ES-I3 (cell line): ENCODE measurements at regions not wholly inside any gene's neighbourhood (a gene's known extent, or its start where the extent isn't known, plus 50 kb on each side); places are given as distances from the start of the nearest gene placed in this dataset.

Experiments used
- H3K36me3 ChIP-seq: 2 replicates; pipeline ENCODE4 v1.6.1; 2013; ENCODE audit warnings: mild to moderate bottlenecking, low read length, control low read depth, moderate library complexity; ENCODE audit not compliant: insufficient read depth
- H3K4me1 ChIP-seq: 2 replicates; pipeline ENCODE4 v1.6.1; 2013; ENCODE audit warnings: mild to moderate bottlenecking, control low read depth, low read length; ENCODE audit not compliant: insufficient read depth
- H3K9ac ChIP-seq: 2 replicates; pipeline ENCODE4 v1.6.1; 2013; ENCODE audit warnings: low read depth, mild to moderate bottlenecking, low read length, moderate library complexity
- H3K9me3 ChIP-seq: 2 replicates; pipeline ENCODE4 v1.6.1; 2013; ENCODE audit warnings: mild to moderate bottlenecking, low read length, moderate library complexity; ENCODE audit not compliant: control insufficient read depth, insufficient read depth

DNA sequence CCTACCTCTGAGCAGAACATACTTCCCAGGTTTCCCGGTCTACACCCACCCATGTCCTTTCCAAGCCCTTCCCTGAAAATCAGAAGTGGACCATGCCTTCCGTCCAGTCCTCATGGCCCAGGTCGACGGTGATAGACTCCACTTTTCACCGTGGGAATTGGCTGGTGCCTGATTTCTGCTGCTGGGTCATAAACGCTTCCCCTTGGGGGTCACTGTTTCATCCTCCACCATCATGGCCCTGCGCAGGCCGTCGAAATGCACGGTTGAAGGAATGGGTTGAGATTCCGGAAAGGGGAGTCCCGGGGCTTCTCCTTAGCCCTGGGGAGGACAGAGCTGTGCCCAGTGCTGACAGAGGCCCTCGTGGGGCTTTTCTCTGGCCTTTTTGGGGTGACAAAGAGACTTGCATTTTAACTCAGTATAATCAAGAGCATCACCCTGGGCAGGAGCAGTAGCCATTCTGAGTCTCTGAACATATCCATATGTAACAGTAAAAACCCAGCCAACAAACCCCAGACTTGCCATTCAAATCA, 75.5 kb downstream of the SOX1 start:
- H3K9me3 ChIP-seq, result no peaks in the 10 kb centered on the region
- no peaks in the 10 kb centered on the region for H3K36me3 ChIP-seq
- no peak overlapping the region for H3K9ac ChIP-seq
- H3K4me1 ChIP-seq, result no peaks in the 10 kb centered on the region

GRCh38 chr13:112143046-112143752, 76.2 kb downstream of the SOX1 start:
- H3K9me3 ChIP-seq, result no peaks in the 10 kb centered on the region
- no peaks in the 10 kb centered on the region for H3K36me3 ChIP-seq
- H3K9ac ChIP-seq, result no peak overlapping the region
- H3K4me1 ChIP-seq, result no peaks in the 10 kb centered on the region

DNA sequence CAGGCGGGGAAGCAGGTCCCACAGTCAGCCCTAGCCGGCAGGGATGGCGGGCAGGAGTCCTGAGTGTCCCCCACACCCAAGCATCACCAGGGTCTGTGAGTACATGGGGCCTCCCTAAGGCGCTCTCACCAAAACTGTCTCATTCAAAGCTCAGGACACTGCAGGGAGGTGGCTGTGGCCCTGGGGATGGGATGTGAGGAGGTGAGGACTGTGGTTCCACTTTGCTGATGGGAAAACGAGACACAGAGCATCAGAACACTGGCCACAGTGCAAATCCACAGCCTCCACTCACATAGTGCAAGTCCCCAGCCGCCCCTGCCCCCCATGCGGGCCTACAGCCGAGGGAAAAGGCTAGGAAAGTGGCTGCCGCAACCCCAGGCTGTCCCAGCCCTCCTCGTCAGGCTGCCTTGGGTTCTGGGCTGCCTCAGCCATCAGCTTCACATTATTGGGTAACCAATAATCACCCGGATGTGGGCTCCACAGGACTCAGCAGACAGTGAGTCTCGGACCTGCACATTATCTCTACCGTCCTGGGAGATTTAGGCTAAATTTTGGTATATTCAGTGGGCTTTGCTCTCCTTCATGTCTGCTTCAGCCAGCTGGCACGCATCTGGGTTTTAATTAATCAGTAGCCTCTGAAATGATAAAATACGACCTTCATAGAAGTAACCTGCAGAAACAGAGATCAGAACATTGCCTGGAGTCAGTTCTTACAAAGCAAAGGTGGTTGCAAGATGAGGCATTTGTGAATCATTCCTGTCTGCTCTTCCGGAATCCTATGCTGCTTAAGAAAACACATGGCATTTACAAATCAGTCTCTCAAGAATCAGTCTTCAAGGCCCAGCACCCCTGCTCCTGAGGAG, 77.0 kb downstream of the SOX1 start:
- no peaks in the 10 kb centered on the region for H3K36me3 ChIP-seq
- no peaks in the 10 kb centered on the region for H3K4me1 ChIP-seq
- H3K9ac ChIP-seq, result no peak overlapping the region
- no peaks in the 10 kb centered on the region for H3K9me3 ChIP-seq

DNA sequence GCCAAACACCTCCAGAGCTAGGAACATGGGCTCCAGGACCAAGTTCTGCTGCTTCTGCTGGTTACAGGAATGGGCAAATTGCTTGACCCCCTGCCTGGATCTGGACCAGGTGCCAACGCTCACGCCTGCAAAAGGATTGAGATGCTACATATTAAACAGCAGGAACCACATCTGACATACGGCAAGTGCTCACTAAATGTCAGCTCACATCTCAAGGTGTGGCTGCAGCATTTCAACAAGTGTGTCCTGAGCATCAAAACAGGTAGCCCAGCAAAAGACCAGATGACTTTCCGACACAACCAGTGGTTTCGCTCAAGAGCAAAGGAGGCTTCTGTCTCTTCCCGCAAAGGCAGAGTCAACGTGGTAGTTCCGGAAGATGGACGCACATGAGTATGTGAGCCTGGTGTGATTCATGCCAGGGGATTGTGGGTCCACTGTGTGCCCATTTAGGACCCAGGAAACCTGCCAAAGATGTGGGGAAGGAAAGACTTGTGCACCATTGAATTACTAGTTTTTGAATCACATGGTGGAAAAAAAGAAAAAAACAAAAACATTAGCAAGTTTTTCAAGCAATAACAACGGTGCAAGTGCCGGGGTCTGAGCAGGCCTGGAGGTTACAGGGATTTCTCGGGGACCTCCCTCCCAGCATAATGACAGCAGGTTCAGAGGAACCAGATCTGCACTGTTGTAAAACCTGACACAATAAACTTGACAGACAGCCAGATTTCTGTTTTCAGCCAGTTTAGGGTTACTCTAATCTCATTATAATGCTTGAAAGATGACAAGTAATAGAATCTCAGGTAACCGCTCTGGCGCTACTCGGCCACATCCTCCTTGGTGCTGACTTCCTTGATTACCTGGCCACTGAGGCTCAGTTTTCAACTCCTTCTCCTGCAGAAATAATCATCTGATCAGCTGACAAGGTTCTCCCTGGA, 77.9 kb downstream of the SOX1 start:
- Histone ChIP-seq H3K9ac (no peak overlapping the region), H3K4me1 (no peaks in the 10 kb centered on the region), H3K36me3 (no peaks in the 10 kb centered on the region), H3K9me3 (no peaks in the 10 kb centered on the region)

DNA sequence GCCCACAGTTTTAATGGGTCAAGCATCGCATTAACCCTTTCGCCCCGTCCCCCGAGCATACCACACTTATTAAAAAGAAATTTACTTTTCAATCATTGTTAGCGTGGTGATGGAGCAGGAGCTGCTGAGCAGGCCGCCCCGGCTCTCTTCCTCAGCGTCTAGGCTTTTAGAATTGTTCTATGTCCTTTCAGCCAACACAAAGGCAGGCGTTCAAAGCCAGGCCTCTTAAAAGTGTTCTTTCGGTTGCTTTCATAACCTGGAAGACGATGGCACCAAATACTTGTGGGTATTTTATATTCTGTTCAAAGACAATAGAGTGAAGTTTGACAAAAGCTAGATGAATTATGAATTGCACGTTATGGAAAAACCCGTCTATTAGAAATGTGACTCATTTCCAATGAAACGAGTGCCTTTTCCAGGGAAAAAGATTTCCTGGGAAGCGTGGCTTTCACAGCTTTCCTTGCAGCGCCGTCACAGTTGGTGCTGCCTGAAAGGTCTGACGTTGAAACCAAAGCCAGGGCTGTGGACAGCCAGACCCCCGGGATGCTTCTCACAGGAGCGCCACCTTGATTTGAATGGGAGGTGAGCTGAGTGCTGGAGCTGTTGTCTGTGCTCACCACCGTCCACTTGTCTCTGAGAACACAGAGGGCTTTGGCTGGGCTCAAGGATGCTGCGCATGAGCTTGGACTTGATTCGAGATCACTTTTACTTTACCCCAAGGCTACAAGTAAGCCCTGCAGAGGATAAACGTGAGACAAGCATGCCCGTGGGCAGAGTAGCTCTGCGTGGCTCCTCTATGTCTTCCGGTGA, 78.8 kb downstream of the SOX1 start:
- H3K36me3 ChIP-seq, result no peaks in the 10 kb centered on the region
- no peak overlapping the region for H3K9ac ChIP-seq
- H3K9me3 ChIP-seq, result no peaks in the 10 kb centered on the region
- H3K4me1 ChIP-seq, result no peaks in the 10 kb centered on the region

- Histone ChIP-seq H3K9ac (no peak overlapping the region), H3K36me3 (no peaks in the 10 kb centered on the region), H3K9me3 (no peaks in the 10 kb centered on the region), H3K4me1 (no peaks in the 10 kb centered on the region)
Measured at GRCh38 chr13:112150352-112150751, 83.4 kb downstream of the SOX1 start.

DNA sequence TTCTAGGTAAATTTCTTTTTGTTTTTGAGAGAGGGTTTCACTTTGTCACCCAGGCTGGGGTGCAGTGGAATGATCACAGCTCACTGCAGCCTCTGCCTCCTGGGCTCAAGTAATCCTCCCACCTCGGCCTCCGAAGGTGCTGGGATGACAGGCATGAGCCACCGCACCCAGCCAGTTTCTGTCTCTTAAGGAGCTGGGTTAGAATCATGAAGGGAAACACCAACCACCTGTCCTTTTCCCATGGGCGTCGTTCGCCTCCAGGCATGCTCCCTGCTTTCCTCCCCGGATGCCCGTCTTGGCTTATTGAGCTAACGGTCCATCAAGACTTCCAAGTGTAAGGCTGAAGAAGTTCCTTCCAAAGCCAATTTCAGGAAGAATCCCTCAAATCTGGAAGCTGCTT, 85.9 kb downstream of the SOX1 start:
- H3K9ac ChIP-seq, result no peak overlapping the region
- H3K9me3 ChIP-seq, result no peaks in the 10 kb centered on the region
- H3K4me1 ChIP-seq, result no peaks in the 10 kb centered on the region
- H3K36me3 ChIP-seq, result no peaks in the 10 kb centered on the region

- Histone ChIP-seq H3K36me3 (no peaks in the 10 kb centered on the region), H3K9ac (no peak overlapping the region), H3K4me1 (no peaks in the 10 kb centered on the region), H3K9me3 (no peaks in the 10 kb centered on the region)
Measured at GRCh38 chr13:112153364-112153763, 86.4 kb downstream of the SOX1 start.

- no peak overlapping the region for H3K9ac ChIP-seq
- no peaks in the 10 kb centered on the region for H3K9me3 ChIP-seq
- no peaks in the 10 kb centered on the region for H3K36me3 ChIP-seq
- peaks cover 3% of the 10 kb centered on the region; the same call in 1 of the 2 replicates for H3K4me1 ChIP-seq
Measured at GRCh38 chr13:112153846-112154245, 86.9 kb downstream of the SOX1 start.

- Histone ChIP-seq H3K9me3 (no peaks in the 10 kb centered on the region), H3K36me3 (no peaks in the 10 kb centered on the region), H3K4me1 (peaks cover 9% of the 10 kb centered on the region), H3K9ac (no peak overlapping the region)
Measured at GRCh38 chr13:112154301-112155060, 87.5 kb downstream of the SOX1 start.

DNA sequence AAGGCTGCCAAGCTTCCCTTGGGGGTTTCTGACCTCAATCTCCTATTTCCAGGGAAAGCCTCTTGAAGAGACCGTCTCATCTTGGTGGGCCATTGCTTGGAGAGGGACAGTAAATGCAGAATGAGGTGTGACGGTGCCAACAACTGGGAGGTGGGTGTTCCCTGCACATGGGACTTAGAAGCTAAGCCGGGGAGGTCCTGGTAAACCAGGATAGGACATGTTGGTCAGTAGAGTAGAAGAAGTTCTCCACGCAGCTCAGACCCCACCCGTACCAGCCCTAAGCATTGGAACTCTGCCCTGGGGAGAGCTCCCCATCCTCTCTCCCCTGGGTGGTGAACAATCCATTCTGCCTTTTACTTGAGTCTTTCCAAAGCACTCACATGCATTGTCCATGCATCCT, 92.0 kb downstream of the SOX1 start:
- Histone ChIP-seq H3K4me1 (peaks cover 22% of the 10 kb centered on the region), H3K36me3 (no peaks in the 10 kb centered on the region), H3K9me3 (no peaks in the 10 kb centered on the region), H3K9ac (no peak overlapping the region)

- H3K4me1 ChIP-seq, result peaks cover 22% of the 10 kb centered on the region
- H3K36me3 ChIP-seq, result no peaks in the 10 kb centered on the region
- no peak overlapping the region for H3K9ac ChIP-seq
- no peaks in the 10 kb centered on the region for H3K9me3 ChIP-seq
Measured at GRCh38 chr13:112159575-112160547, 92.9 kb downstream of the SOX1 start.
